NT2/D1 (cell line): ENCODE measurements at regions not wholly inside any gene's neighbourhood (a gene's known extent, or its start where the extent isn't known, plus 50 kb on each side); places are given as distances from the start of the nearest gene placed in this dataset.

Experiments
- SUZ12 ChIP-seq: IDR thresholded peaks from 2 replicates; pipeline ENCODE4 v1.6.1; 2011; ENCODE audit not compliant: insufficient read length, insufficient read depth; ENCODE audit errors: extremely low read depth
- YY1 ChIP-seq: IDR thresholded peaks from 2 replicates; pipeline ENCODE4 v1.6.1; 2011; ENCODE audit not compliant: insufficient read length, insufficient read depth
- ZNF274 ChIP-seq: IDR thresholded peaks from 2 replicates; pipeline ENCODE4 v1.6.1; 2011; ENCODE audit warnings: mild to moderate bottlenecking, low read depth, low read length

GRCh38 chr4:23630110-23630509 lies 259.7 kb downstream of the PPARGC1A start:
- no peak for TF ChIP-seq ZNF274
- no peak for TF ChIP-seq SUZ12
- TF ChIP-seq YY1, result no peak
